HG02981 (cell line): ENCODE measurements at regions not wholly inside any gene's neighbourhood (a gene's known extent, or its start where the extent isn't known, plus 50 kb on each side); places are given as distances from the start of the nearest gene placed in this dataset.

Experiments used
- ATAC-seq: cut with Tn5 transposase; IDR thresholded peaks from one replicate; pipeline ENCODE4 v1.9.1; 2021; ENCODE audit warnings: mild to moderate bottlenecking, moderate library complexity; ENCODE audit not compliant: unreplicated experiment

DNA sequence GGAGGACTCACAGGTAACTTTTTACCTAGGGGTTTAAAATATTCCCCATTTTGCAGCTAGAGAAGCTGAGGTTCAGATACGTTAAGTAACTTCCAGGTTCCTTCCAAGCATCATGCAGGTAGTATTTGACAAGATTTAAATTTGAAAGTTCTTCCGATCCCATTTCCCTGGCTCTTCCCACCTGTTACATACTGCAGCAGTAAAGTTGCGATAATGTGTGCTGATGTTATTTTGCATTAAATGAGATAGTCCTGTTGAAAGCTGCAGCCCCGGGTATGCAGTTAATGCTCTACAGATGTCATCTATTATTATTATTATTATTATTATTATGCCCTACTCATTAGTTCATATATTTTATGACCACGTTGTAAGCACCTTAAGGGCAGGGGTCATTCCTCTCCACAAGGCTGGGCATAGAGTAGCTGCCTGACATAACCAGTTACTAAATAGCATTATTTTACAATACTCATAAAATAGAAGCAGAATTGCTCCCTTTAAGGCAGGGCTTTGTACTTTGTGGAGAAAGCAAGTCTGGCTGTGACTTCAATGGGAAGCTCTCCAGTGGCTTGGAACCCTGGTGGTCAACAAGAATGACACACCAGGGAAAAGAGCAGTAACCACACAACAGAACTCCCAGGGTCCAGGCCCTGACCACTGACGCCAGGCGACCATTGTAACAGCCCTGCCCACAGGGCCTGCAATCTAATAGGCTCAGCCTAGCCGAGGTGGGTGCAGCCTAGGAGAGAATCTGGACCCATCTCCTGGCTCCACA is 90.8 kb upstream of the CALM2 start:
- no peak for ATAC-seq

GRCh38 chr2:47265751-47266231 is 89.5 kb upstream of the CALM2 start:
- no peak for ATAC-seq

- no peak for ATAC-seq
These were observed 88.8 kb upstream of the CALM2 start for GRCh38 chr2:47265158-47265557.

- ATAC-seq = no peak
These were observed 88.4 kb upstream of the CALM2 start for GRCh38 chr2:47264686-47265085.

- ATAC-seq = no peak
These were observed 87.8 kb upstream of the CALM2 start for GRCh38 chr2:47264143-47264542.

DNA sequence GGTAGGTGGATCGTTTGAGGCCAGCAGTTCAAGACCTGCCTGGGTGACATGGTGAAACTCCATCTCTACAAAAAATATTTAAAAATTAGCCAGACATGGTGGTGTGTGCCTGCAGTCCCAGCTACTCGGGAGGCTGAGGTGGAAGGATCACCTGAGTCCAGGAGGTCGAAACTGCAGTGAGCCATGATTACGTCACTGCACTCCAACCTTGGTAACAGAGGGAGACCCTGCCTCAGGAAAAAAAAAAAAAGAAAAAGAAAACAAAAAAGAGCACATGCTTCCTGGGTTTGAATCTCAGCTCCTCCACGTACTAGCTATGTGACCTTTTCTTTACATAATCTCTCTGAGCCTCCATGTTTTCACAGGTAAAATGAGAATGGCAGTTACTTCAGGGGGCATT is 86.3 kb upstream of the CALM2 start:
- ATAC-seq = no peak

GRCh38 chr2:47260971-47261370 is 84.7 kb upstream of the CALM2 start:
- no peak for ATAC-seq

DNA sequence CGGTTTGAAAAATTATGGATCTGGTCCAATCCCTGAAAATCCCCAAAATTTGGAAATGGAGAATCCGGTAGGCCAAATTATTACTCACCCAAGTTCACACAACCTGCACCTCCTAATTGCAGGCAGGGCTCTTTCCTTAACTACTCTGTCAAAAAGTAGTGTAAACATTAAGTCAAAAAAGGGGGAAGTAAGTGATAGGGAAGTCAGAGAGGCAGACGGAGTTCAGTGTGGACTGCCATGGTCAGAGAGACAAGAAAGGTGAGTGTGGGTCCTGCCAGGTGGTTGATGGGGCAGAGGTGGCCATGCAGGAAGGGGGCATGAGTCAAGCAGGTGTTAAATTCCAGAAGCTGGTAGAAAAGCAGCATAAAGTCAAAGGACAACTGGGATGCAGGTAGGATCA is 83.5 kb upstream of the CALM2 start:
- ATAC-seq = no peak

DNA sequence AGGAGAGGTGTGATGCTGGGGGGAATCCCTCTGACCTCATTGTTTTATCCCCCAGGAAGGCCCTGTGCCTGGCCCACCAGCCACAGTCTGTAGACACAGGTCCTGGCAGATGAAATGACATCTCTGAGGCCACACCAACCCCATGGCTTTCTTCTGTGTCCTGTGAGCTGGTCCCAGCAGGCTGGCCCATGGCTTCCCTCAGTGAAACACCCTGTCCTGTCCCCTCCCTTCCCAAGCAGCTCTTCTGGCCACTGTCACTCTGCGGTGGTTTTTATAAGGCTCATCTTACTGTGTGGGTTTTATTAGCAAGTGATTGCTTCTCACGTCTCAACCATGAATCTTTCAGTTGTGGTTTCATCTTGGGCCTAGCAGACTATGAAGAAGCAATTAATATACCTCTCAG is 81.6 kb upstream of the CALM2 start:
- ATAC-seq = no peak

- ATAC-seq = no peak
These were observed 80.2 kb upstream of the CALM2 start for GRCh38 chr2:47256416-47257087.

GRCh38 chr2:47255794-47256193 is 79.5 kb upstream of the CALM2 start:
- no peak for ATAC-seq

DNA sequence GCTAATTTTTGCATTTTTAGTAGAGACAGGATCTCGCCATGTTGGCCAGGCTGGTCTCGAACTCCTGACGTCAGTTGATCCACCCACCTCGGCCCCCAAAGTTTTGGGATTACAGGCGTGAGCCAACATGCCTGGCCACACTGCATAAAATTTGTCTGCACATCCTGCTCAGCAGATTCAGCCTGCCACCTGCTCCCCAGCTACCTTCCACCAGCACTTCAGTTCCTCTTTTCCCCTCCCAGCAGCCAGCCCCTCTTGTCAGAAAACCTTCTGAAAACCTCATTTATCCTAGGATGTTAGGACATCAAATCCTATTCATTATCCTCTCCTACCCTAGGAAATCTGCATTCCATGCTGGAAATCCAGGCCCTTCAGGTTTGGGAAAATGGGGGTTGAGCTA is 78.2 kb upstream of the CALM2 start:
- no peak for ATAC-seq

DNA sequence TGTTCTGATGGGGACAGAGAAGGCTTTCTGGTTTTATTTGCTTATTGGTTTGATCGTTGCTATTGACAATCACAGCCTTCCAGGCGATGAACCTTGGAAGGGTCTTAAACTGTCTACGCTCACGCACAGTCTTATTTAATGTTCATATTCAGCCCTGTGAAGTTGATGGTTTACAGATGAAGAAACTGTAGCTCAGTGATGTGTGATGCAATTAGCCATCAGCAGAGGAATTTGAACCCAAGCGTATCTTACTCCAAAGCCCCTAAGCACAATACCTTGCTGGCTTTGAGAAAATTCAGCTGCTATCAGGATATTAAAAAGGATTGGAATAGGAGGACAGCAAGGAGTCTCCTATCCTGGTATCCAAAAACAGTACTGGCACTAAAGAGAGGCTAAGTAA is 77.1 kb upstream of the CALM2 start:
- no peak for ATAC-seq

- ATAC-seq = no peak
These were observed 75.0 kb upstream of the CALM2 start for GRCh38 chr2:47251404-47251675.

- ATAC-seq = no peak
These were observed 74.5 kb upstream of the CALM2 start for GRCh38 chr2:47250586-47251403.

DNA sequence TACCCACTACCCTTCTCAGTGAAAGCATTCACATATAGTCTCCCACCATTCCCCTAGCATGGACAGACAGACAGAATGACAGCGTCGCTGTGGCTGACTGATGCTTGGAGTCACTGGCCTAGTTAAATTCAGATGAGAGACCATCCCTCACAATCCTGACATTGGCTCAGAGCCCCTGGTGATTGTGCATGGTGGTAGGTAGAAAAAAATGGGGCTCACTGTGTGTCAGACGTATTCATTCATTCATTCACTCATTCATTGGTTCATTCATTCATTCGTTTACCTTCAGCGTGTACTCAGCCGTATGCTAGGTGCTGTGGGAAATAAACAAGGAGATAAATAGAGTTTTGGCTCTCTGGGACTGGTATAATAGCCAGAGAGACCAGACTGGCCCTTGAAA is 73.6 kb upstream of the CALM2 start:
- no peak for ATAC-seq

DNA sequence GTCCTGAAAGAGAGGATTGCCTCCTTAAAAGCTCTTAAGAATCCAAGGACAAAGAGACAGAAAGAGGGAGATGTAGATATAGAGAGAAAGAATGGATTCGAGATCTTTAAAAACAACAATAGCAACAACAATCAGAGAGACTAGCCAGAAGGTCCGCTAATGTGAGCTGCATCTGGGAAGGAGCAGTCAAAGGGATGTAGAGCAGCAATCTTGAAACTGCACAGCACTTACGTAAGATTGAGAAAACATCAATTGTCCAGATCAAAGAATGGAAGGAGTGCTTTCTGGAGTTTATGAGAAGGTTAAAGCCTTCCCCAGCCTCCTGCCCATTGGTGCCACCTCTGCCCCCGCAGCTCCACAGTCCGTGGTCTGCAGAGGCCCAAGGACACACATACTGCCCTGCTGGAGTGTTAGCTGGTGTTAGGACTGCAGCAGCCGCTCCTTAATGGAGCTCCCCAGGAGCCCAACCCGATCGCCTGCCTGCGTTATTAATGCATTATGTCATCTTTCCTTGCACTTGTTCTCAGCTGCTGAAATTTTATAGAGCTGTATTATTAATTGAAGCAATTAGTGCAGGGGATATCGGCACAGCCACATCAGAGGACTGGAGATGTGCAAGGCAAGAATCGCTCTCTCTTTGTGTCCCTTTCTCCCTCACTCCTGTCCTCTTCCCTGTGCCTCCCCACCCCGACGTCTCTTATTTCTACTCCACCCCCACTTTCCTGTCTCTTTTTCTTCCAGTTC is 73.0 kb upstream of the CALM2 start:
- no peak for ATAC-seq

GRCh38 chr2:47243596-47244323 is 67.4 kb upstream of the CALM2 start:
- ATAC-seq = no peak

GRCh38 chr2:47241715-47242114 is 65.4 kb upstream of the CALM2 start:
- no peak for ATAC-seq

DNA sequence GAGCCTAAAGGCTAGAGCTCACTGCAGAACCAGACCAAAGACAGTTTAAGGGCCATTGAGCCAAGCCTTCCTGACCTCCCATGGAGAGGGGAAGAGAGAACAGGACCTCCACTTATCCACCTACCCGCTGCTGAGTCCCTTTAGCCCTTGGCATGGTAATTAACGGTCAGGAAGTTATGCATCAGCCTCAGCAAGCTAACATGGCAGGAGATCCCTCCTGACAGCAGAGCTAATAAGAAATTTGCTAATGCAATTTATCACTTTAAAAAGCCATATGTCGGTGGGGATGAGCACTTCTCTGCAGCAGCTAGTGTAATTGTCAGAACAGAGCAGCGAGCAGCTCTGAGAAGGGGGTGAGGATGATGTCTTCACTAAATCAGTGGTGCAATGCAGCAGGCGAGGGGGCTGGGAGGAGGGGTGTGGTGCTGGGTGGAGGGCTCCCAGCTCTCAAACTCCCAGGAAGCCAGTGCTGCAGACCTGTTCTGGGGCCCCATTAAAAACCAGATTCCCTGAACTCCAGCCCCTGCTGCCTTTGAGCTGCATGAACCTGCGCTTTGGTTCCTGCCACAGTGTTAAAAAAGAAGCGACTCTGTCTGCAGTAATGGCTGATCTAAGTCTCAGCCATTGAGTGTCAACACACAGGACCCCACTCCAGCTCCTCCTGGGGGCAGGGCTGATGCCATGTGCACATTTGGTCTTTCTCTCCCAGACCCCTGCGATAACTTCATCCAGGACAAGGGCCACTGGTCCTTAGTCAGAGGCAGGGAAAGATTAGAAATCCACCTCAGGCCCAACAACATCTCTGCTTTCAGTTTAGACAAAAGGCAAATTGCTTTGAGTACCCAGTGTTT is 63.0 kb upstream of the CALM2 start:
- no peak for ATAC-seq
